ENCODE measurements at regions not wholly inside any gene's neighbourhood (a gene's known extent, or its start where the extent isn't known, plus 50 kb on each side); places are given as distances from the start of the nearest gene placed in this dataset.

DNA sequence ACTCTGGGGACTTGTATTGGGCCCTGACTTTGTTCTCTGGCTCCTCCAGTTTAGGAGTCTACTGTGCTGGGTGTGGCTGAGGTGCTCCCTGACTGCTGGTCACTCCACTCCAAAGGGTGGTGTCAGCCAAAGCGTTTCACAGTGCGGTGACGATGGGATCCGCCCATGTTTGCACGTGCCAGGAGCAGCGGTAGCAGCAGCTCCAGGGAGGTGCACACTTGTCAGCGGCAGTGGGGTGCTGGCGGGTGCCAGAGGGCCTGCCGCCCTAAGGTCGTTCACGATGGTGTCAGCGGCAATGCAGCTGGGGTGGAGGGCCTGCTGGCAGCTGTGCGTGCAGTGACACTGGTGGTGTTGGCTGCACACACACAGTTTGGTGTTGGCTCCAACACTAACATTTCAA lies 268.5 kb upstream of the AKR1E2 start:
- H3K4me3 ChIP-seq (ENCODE audit: low read depth, low read length), result no peak overlapping the region
- TF ChIP-seq, protein P1, sequence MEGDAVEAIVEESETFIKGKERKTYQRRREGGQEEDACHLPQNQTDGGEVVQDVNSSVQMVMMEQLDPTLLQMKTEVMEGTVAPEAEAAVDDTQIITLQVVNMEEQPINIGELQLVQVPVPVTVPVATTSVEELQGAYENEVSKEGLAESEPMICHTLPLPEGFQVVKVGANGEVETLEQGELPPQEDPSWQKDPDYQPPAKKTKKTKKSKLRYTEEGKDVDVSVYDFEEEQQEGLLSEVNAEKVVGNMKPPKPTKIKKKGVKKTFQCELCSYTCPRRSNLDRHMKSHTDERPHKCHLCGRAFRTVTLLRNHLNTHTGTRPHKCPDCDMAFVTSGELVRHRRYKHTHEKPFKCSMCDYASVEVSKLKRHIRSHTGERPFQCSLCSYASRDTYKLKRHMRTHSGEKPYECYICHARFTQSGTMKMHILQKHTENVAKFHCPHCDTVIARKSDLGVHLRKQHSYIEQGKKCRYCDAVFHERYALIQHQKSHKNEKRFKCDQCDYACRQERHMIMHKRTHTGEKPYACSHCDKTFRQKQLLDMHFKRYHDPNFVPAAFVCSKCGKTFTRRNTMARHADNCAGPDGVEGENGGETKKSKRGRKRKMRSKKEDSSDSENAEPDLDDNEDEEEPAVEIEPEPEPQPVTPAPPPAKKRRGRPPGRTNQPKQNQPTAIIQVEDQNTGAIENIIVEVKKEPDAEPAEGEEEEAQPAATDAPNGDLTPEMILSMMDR (IDR thresholded peaks at IDR 0.05; ENCODE audit: low read depth, low read length), result no peak

DNA sequence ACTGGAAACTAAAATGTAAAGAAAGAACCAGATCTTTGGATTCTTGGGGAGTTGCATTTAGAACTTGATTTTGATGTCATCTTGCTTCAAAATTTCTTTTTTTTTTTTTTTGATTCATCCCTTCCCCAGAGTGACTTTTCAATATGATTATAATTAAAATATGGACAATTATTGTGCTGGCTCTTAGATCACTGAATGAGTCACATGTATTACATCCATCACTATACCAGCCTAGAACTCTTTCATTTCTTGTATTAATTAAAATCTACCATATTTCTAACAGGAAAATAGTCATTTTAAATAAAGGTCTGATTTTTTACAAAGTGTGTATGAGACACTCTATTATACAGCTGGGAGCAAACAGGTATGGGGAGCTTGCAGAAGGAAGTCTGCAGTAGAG lies 269.5 kb upstream of the AKR1E2 start:
- TF ChIP-seq, protein P1 (IDR thresholded peaks at IDR 0.05; ENCODE audit: low read depth, low read length), result no peak
- no peak overlapping the region for H3K4me3 ChIP-seq (ENCODE audit: low read depth, low read length)

DNA sequence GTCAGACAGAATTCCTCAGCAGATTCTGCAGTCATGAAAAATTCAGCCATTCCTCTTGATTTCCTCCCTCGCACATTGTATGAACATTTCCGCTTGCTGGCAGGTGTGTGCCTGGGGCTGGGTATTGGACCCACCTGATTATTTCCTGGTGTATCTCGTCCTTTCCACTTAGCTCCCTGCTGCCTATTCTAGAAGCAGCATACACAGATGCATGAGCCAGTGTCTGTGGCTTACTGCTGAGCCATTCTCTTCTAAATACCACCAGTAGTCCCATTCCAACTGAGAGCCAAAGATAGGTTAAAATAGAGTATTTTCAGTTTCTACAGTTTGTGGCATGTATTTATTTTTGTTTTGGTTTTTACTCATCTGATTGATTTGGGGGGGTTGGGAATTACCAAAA lies 270.1 kb upstream of the AKR1E2 start:
- no peak overlapping the region for H3K4me3 ChIP-seq (ENCODE audit: low read depth, low read length)
- TF ChIP-seq, protein P1 (IDR thresholded peaks at IDR 0.05; ENCODE audit: low read depth, low read length), result no peak

DNA sequence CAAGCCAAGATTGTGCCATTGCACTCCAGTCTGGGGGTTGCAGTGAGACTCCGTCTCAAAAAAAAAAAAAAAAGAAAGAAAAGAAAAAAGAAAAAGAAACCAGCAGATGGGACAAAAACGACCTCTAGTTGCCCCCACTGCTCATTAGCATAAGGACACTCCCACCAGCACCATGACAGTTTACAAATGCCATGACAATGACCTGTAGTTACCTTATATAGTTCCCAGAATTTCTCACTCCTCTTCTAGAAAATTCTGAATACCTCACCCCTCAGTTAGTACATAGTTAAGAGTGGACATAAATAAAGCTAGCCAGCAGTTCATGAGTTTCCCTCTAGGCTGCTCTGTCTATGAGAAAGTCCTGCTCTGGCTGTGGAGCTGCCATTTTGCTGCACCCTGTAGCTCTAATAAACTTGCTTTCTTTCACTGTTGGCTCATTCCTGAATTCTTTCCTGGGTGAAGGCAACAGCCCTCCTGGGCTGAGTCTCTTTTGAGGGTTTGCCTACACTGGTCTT lies 276.8 kb upstream of the AKR1E2 start:
- no peak overlapping the region for H3K4me3 ChIP-seq (ENCODE audit: low read depth, low read length)
- TF ChIP-seq, protein P1 (IDR thresholded peaks at IDR 0.05; ENCODE audit: low read depth, low read length), result no peak

DNA sequence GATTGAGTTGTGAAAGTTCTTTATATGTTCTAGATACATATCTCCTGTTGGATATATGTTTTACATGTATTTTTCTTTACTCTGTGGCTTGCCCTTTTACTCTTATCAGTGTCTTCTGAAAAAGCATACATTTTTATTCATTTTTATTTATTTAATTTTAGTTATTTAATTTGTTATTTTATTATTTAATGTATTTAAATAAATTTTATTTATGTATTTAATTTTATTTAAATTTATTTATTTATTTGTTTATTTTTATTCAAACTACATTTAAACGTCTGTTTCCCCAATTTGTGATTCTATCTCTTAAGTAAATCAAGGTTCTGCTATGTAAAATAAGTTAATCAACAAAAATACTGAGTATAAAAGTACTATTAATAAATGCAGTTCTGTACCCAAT lies 279.1 kb upstream of the AKR1E2 start:
- no peak overlapping the region for H3K4me3 ChIP-seq (ENCODE audit: low read depth, low read length)
- TF ChIP-seq, protein P1 (IDR thresholded peaks at IDR 0.05; ENCODE audit: low read depth, low read length), result no peak

DNA sequence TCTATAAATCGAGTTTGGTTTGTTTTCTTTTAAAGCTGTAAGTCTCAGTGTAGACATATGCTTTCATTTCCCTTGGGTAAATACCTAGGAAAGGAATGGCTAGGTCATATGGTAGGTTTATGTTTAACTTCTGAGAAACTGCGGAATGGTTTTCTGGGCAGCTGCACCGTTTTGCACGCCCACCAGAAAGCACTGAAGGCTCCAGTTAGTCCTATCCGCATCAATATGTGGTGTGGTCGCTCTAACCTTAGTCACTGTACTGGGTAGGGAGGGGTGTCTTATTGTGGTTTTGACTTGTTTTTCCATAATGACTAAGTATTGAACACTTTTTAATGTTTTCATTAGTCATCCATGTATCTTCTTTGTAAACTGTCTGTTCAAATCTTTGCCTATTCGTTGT lies 279.5 kb upstream of the AKR1E2 start:
- H3K4me3 ChIP-seq (ENCODE audit: low read depth, low read length), result no peak overlapping the region
- TF ChIP-seq, protein P1 (IDR thresholded peaks at IDR 0.05; ENCODE audit: low read depth, low read length), result no peak

DNA sequence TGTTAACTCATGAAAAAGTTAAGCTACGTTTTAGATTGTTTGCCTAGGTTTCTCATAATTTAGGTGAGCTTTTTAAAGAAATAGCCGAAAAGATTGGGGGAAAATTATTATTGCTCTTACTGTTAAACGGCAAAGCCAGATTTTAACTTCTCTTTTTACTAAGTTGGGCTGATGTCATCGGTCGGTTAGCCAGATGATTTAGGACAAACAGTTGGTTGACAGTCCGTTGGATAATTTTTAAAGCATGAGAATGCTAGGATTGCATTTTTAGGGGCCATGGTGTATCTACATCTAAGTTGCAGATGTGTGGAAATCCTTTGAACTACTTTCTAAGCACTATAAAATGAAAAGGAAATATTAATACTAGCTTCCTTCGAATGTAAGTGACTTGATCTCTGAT lies 280.9 kb upstream of the AKR1E2 start:
- TF ChIP-seq, protein P1 (IDR thresholded peaks at IDR 0.05; ENCODE audit: low read depth, low read length), result no peak

More for the DNA sequence above, 280.9 kb upstream of the AKR1E2 start:
- no peak overlapping the region for H3K4me3 ChIP-seq (ENCODE audit: low read depth, low read length)
